H1 (cell line): ENCODE measurements at regions not wholly inside any gene's neighbourhood (a gene's known extent, or its start where the extent isn't known, plus 50 kb on each side); places are given as distances from the start of the nearest gene placed in this dataset.
A peak's percentile ranks its signal among the peaks of the same experiment; 100 is the strongest.

Experiments used
- BACH1 ChIP-seq: IDR thresholded peaks from 2 replicates; pipeline ENCODE4 v1.6.1; 2012; ENCODE audit warnings: low read length, improper control_type of control experiment
- BCL11A ChIP-seq, 2 experiments: IDR thresholded peaks; one replicate each; pipeline ENCODE4 v1.6.1; 2011; ENCODE audit warnings: low read depth in 2 of 2, low read length in 2 of 2, mild to moderate bottlenecking in 2 of 2
- FOSL1 ChIP-seq: IDR thresholded peaks from 2 replicates; pipeline ENCODE4 v1.6.1; 2011; ENCODE audit warnings: mild to moderate bottlenecking, low read depth, low read length, moderate library complexity; ENCODE audit not compliant: insufficient read depth
- KDM5A ChIP-seq: fragments of 200-600 bp; IDR thresholded peaks from 2 replicates; pipeline ENCODE4 v1.7.1; 2012; ENCODE audit warnings: mild to moderate bottlenecking, low read length, inconsistent platforms, mixed read lengths
- POU5F1 ChIP-seq: IDR thresholded peaks from 2 replicates; pipeline ENCODE4 v1.6.1; 2011; ENCODE audit warnings: low read depth, mild to moderate bottlenecking, low read length, moderate library complexity
- SRF ChIP-seq: IDR thresholded peaks from 2 replicates; pipeline ENCODE4 v1.6.1; 2011; ENCODE audit warnings: mild to moderate bottlenecking, low read depth, low read length, moderate library complexity
- TF ChIP-seq, protein P1 (sequence below): fragments of 300-600 bp; sonication (generic); IDR thresholded peaks from 2 replicates; pipeline ENCODE4 v1.7.1; 2012; ENCODE audit warnings: low read length, moderate library complexity, mild to moderate bottlenecking, inconsistent platforms; ENCODE audit not compliant: insufficient replicate concordance
- TF ChIP-seq, protein P2 (sequence below), 3 experiments: IDR thresholded peaks; 1 replicate in 2 of 3; 2 replicates in 1 of 3; pipeline versions ENCODE4 v1.5.1 to v1.6.1; 2011; ENCODE audit warnings: low read length in 3 of 3, mild to moderate bottlenecking in 3 of 3, inconsistent platforms in 2 of 3, low read depth in 1 of 3, moderate library complexity in 1 of 3; ENCODE audit not compliant: insufficient read depth in 1 of 3; ENCODE audit errors: control extremely low read depth in 1 of 3

DNA sequence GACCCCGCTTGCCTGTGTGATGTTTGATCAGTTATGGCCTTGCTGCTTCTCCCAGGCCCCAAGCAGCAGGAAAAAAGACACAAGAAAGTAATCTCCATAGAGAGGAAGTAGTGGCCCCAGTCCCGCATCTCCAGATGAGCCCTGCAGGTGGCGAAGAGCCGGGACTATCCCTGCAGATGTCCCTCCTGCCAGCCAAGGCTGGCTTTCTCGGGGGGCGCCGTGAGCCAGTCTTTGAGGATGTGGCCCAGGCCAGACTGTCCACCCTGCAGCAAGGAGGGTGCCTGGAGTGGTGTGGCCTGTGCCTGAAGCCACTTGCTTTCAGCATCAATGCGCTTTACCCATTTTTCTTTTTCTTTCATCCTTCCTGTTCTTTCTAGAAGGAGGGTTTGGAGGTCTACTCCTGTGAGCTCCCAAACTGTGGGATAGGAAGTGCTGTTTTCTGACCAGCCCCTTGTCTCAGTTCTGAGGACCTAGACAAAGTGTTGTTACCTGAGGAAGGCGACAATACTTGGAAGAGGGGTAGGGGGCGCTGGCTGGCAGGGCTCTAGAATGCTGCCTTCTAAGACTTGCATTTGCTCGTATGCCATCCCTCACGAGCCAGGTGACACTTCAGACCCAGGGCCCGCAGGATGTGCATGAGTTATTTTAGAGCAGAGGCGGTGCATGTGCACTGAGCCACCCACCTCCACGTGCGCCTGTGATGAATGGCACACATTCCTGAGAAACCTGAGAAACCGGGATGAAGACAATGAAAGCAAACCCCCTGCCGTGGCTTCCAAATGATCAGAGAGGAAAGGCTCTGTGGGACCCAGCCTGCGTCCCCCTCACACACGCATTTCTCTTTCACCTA lies 255.8 kb downstream of the FBXO15 start (continued):
- TF ChIP-seq, protein P1, sequence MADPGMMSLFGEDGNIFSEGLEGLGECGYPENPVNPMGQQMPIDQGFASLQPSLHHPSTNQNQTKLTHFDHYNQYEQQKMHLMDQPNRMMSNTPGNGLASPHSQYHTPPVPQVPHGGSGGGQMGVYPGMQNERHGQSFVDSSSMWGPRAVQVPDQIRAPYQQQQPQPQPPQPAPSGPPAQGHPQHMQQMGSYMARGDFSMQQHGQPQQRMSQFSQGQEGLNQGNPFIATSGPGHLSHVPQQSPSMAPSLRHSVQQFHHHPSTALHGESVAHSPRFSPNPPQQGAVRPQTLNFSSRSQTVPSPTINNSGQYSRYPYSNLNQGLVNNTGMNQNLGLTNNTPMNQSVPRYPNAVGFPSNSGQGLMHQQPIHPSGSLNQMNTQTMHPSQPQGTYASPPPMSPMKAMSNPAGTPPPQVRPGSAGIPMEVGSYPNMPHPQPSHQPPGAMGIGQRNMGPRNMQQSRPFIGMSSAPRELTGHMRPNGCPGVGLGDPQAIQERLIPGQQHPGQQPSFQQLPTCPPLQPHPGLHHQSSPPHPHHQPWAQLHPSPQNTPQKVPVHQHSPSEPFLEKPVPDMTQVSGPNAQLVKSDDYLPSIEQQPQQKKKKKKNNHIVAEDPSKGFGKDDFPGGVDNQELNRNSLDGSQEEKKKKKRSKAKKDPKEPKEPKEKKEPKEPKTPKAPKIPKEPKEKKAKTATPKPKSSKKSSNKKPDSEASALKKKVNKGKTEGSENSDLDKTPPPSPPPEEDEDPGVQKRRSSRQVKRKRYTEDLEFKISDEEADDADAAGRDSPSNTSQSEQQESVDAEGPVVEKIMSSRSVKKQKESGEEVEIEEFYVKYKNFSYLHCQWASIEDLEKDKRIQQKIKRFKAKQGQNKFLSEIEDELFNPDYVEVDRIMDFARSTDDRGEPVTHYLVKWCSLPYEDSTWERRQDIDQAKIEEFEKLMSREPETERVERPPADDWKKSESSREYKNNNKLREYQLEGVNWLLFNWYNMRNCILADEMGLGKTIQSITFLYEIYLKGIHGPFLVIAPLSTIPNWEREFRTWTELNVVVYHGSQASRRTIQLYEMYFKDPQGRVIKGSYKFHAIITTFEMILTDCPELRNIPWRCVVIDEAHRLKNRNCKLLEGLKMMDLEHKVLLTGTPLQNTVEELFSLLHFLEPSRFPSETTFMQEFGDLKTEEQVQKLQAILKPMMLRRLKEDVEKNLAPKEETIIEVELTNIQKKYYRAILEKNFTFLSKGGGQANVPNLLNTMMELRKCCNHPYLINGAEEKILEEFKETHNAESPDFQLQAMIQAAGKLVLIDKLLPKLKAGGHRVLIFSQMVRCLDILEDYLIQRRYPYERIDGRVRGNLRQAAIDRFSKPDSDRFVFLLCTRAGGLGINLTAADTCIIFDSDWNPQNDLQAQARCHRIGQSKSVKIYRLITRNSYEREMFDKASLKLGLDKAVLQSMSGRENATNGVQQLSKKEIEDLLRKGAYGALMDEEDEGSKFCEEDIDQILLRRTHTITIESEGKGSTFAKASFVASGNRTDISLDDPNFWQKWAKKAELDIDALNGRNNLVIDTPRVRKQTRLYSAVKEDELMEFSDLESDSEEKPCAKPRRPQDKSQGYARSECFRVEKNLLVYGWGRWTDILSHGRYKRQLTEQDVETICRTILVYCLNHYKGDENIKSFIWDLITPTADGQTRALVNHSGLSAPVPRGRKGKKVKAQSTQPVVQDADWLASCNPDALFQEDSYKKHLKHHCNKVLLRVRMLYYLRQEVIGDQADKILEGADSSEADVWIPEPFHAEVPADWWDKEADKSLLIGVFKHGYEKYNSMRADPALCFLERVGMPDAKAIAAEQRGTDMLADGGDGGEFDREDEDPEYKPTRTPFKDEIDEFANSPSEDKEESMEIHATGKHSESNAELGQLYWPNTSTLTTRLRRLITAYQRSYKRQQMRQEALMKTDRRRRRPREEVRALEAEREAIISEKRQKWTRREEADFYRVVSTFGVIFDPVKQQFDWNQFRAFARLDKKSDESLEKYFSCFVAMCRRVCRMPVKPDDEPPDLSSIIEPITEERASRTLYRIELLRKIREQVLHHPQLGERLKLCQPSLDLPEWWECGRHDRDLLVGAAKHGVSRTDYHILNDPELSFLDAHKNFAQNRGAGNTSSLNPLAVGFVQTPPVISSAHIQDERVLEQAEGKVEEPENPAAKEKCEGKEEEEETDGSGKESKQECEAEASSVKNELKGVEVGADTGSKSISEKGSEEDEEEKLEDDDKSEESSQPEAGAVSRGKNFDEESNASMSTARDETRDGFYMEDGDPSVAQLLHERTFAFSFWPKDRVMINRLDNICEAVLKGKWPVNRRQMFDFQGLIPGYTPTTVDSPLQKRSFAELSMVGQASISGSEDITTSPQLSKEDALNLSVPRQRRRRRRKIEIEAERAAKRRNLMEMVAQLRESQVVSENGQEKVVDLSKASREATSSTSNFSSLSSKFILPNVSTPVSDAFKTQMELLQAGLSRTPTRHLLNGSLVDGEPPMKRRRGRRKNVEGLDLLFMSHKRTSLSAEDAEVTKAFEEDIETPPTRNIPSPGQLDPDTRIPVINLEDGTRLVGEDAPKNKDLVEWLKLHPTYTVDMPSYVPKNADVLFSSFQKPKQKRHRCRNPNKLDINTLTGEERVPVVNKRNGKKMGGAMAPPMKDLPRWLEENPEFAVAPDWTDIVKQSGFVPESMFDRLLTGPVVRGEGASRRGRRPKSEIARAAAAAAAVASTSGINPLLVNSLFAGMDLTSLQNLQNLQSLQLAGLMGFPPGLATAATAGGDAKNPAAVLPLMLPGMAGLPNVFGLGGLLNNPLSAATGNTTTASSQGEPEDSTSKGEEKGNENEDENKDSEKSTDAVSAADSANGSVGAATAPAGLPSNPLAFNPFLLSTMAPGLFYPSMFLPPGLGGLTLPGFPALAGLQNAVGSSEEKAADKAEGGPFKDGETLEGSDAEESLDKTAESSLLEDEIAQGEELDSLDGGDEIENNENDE: no peak
- no peak for TF ChIP-seq BACH1
- no peak for TF ChIP-seq BCL11A (IDR thresholded peaks at IDR 0.05; ENCODE audit: low read depth in 2 of 2, low read length in 2 of 2)
- no peak for TF ChIP-seq FOSL1
- TF ChIP-seq POU5F1: no peak
- no peak for TF ChIP-seq KDM5A
- no peak for TF ChIP-seq SRF
- TF ChIP-seq, protein P2, sequence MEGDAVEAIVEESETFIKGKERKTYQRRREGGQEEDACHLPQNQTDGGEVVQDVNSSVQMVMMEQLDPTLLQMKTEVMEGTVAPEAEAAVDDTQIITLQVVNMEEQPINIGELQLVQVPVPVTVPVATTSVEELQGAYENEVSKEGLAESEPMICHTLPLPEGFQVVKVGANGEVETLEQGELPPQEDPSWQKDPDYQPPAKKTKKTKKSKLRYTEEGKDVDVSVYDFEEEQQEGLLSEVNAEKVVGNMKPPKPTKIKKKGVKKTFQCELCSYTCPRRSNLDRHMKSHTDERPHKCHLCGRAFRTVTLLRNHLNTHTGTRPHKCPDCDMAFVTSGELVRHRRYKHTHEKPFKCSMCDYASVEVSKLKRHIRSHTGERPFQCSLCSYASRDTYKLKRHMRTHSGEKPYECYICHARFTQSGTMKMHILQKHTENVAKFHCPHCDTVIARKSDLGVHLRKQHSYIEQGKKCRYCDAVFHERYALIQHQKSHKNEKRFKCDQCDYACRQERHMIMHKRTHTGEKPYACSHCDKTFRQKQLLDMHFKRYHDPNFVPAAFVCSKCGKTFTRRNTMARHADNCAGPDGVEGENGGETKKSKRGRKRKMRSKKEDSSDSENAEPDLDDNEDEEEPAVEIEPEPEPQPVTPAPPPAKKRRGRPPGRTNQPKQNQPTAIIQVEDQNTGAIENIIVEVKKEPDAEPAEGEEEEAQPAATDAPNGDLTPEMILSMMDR (IDR thresholded peaks at IDR 0.05; ENCODE audit: control extremely low read depth in 1 of 3, insufficient read depth in 1 of 3, low read depth in 1 of 3, low read length in 3 of 3): peak; percentile 49 to 58 (median 50)
